Gastrocnemius medialis (tissue), 4 donors: ENCODE measurements at regions not wholly inside any gene's neighbourhood (a gene's known extent, or its start where the extent isn't known, plus 50 kb on each side); places are given as distances from the start of the nearest gene placed in this dataset.

Experiments
- CTCF ChIP-seq, 5 experiments: fragments of 450-650 bp in 3 of 5; fragments of 200-600 bp in 2 of 5; sonication (generic) in 2 of 5; IDR thresholded peaks in 4 of 5; conservative IDR thresholded peaks in 1 of 5; 1 replicate in 4 of 5; 2 replicates in 1 of 5; pipeline ENCODE4 v1.5.1; 2016 to 2019; ENCODE audit warnings: antibody characterized with exemption in 5 of 5, mild to moderate bottlenecking in 3 of 5, moderate library complexity in 3 of 5
- POLR2A ChIP-seq, 2 donors: fragments of 450-650 bp; IDR thresholded peaks; one replicate each; pipeline ENCODE4 v1.6.1; 2017; ENCODE audit warnings: antibody characterized with exemption in 2 of 2, mild to moderate bottlenecking in 2 of 2, moderate library complexity in 2 of 2

DNA sequence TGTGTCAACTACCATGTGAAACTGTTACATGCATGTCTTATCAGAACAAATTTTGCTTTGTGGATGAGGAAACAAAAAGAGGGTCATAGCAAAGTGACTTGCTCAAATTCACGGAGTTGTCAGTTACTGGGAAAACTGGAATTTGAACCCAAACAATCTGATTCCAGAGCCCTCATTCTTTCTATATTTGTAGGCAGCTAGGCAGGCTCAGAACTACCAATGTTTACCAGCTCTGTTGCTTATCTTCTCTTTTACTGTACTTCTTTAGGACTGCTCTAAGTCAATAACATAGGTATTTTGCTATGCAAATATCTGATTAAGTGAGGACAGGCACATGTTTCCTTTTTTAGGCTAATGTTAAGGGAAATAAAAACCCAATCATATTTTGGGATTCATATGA lies 450.5 kb downstream of the ZPLD1 start:
- TF ChIP-seq CTCF (IDR thresholded peaks at IDR 0.05 in 4 of 5, conservative IDR thresholded peaks at IDR 0.05 in 1 of 5) = no peak
- no peak for TF ChIP-seq POLR2A (IDR thresholded peaks at IDR 0.05)
